Ishikawa (cell line): ENCODE measurements at regions not wholly inside any gene's neighbourhood (a gene's known extent, or its start where the extent isn't known, plus 50 kb on each side); places are given as distances from the start of the nearest gene placed in this dataset.

Experiments used
- CEBPB ChIP-seq: IDR thresholded peaks from 2 replicates; pipeline ENCODE4 v1.6.1; 2012
- CREB1 ChIP-seq: IDR thresholded peaks from 2 replicates; pipeline ENCODE4 v1.6.1; 2012; ENCODE audit warnings: low read depth
- EGR1 ChIP-seq: IDR thresholded peaks from 2 replicates; pipeline ENCODE4 v1.6.1; 2012
- EP300 ChIP-seq: IDR thresholded peaks from 2 replicates; pipeline ENCODE4 v1.6.1; 2012; ENCODE audit warnings: borderline replicate concordance
- FOXM1 ChIP-seq: IDR thresholded peaks from 2 replicates; pipeline ENCODE4 v1.6.1; 2012; ENCODE audit warnings: low read depth, borderline replicate concordance
- NFIC ChIP-seq: IDR thresholded peaks from 2 replicates; pipeline ENCODE4 v1.6.1; 2012
- RAD21 ChIP-seq: IDR thresholded peaks from 2 replicates; pipeline ENCODE4 v1.6.1; 2012; ENCODE audit warnings: low read depth
- TAF1 ChIP-seq: IDR thresholded peaks from 2 replicates; pipeline ENCODE4 v1.6.1; 2012; ENCODE audit warnings: low read depth, mild to moderate bottlenecking
- TCF12 ChIP-seq: IDR thresholded peaks from 2 replicates; pipeline ENCODE4 v1.6.1; 2012; ENCODE audit warnings: low read depth
- TEAD4 ChIP-seq: IDR thresholded peaks from 2 replicates; pipeline ENCODE4 v1.6.1; 2012
- YY1 ChIP-seq: IDR thresholded peaks from 2 replicates; pipeline ENCODE4 v1.6.1; 2012; ENCODE audit warnings: low read depth
- ZBTB7A ChIP-seq: IDR thresholded peaks from 2 replicates; pipeline ENCODE4 v1.6.1; 2012; ENCODE audit warnings: low read depth
- TF ChIP-seq, protein P1 (sequence below): IDR thresholded peaks from 2 replicates; pipeline ENCODE4 v1.6.1; 2012
- TF ChIP-seq, protein P2 (sequence below): IDR thresholded peaks from 2 replicates; pipeline ENCODE4 v1.6.1; 2012; ENCODE audit warnings: low read depth, mild to moderate bottlenecking
- TF ChIP-seq, protein P3 (sequence below): IDR thresholded peaks from 2 replicates; pipeline ENCODE4 v1.6.1; 2012

- TF ChIP-seq, protein P1, sequence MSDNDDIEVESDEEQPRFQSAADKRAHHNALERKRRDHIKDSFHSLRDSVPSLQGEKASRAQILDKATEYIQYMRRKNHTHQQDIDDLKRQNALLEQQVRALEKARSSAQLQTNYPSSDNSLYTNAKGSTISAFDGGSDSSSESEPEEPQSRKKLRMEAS = 0 out of 2 replicates have a peak, but pooled peaks have one; percentile 15
- no peak for TF ChIP-seq TCF12
These were observed 195.9 kb downstream of the SNX19 start for GRCh38 chr11:130720232-130721022.

GRCh38 chr11:130721023-130721681 lies 195.1 kb downstream of the SNX19 start:
- TF ChIP-seq FOXM1 = no peak
- TF ChIP-seq EGR1 = no peak

- TF ChIP-seq NFIC = no peak
- TF ChIP-seq TEAD4 = no peak
- no peak for TF ChIP-seq EGR1
- no peak for TF ChIP-seq ZBTB7A
- TF ChIP-seq, protein P1 = no peak
- no peak for TF ChIP-seq CEBPB
- no peak for TF ChIP-seq RAD21
- TF ChIP-seq, protein P2, sequence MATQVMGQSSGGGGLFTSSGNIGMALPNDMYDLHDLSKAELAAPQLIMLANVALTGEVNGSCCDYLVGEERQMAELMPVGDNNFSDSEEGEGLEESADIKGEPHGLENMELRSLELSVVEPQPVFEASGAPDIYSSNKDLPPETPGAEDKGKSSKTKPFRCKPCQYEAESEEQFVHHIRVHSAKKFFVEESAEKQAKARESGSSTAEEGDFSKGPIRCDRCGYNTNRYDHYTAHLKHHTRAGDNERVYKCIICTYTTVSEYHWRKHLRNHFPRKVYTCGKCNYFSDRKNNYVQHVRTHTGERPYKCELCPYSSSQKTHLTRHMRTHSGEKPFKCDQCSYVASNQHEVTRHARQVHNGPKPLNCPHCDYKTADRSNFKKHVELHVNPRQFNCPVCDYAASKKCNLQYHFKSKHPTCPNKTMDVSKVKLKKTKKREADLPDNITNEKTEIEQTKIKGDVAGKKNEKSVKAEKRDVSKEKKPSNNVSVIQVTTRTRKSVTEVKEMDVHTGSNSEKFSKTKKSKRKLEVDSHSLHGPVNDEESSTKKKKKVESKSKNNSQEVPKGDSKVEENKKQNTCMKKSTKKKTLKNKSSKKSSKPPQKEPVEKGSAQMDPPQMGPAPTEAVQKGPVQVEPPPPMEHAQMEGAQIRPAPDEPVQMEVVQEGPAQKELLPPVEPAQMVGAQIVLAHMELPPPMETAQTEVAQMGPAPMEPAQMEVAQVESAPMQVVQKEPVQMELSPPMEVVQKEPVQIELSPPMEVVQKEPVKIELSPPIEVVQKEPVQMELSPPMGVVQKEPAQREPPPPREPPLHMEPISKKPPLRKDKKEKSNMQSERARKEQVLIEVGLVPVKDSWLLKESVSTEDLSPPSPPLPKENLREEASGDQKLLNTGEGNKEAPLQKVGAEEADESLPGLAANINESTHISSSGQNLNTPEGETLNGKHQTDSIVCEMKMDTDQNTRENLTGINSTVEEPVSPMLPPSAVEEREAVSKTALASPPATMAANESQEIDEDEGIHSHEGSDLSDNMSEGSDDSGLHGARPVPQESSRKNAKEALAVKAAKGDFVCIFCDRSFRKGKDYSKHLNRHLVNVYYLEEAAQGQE = no peak
These were observed 194.5 kb downstream of the SNX19 start for GRCh38 chr11:130721736-130722135.

- TF ChIP-seq TEAD4 (no peak), FOXM1 (no peak), EP300 (no peak)
These were observed 193.9 kb downstream of the SNX19 start for GRCh38 chr11:130722401-130722800.

GRCh38 chr11:130725421-130726233 lies 190.7 kb downstream of the SNX19 start:
- TF ChIP-seq, protein P3, sequence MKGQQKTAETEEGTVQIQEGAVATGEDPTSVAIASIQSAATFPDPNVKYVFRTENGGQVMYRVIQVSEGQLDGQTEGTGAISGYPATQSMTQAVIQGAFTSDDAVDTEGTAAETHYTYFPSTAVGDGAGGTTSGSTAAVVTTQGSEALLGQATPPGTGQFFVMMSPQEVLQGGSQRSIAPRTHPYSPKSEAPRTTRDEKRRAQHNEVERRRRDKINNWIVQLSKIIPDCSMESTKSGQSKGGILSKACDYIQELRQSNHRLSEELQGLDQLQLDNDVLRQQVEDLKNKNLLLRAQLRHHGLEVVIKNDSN = no peak
- TF ChIP-seq NFIC (peak; percentile 32; the same call in 1 of the 2 replicates), TAF1 (no peak), TCF12 (peak; percentile 19; the same call in 1 of the 2 replicates), EP300 (no peak), RAD21 (no peak), YY1 (no peak)
- TF ChIP-seq, protein P1 = 0 out of 2 replicates have a peak, but pooled peaks have one; percentile 9

DNA sequence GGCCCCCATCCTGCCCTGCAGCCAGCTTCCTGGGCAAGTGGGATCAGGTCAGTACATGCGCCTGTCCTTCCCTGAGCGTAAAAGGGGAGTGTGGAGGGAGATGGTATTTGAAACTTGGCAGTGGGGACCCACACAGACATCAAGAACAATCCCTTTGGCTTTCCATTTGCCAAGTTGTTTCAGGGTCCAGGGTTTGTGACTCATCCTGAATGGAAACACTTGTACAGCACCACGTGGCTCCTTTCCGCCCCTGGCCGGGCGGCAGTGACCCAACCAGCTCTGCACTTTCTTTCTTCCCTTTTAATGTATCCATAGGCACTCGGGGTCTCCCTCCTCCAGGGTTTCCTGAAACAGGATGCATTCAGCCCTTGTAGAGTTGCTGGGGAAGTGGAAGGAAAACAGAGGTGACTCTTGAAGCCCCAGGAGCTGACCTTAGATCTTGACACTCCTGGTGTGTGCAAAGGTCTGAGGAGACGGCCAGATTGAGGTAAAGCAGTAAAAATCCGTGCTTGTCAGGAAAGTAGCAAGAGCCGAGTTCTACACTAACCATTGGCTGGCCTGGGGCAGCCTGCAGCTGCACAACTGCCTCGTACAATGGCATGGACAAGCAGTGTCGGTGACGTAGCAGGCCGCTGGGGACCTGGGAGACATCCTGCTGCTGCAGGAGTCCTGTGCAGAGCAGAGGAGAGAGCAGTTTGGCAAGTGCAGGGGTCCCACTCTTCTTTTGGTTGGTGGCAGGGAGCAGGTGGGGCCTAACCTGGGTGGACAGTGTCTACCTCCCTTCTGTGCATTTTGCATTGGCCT lies 189.8 kb downstream of the SNX19 start:
- TF ChIP-seq CREB1 = no peak
- no peak for TF ChIP-seq ZBTB7A
- no peak; the same call in 1 of the 2 replicates for TF ChIP-seq EP300
- no peak for TF ChIP-seq TEAD4
- TF ChIP-seq, protein P3 = peak; percentile 78
- no peak for TF ChIP-seq RAD21
- TF ChIP-seq, protein P1 = peak; percentile 73; the same call in 1 of the 2 replicates
- no peak for TF ChIP-seq FOXM1
- no peak for TF ChIP-seq TCF12
- no peak for TF ChIP-seq CEBPB
- TF ChIP-seq NFIC = no peak
- TF ChIP-seq YY1 = no peak
